ENCODE measurements at regions not wholly inside any gene's neighbourhood (a gene's known extent, or its start where the extent isn't known, plus 50 kb on each side); places are given as distances from the start of the nearest gene placed in this dataset.
"Not testable (repeated sequence)": the region's sequence is repeated elsewhere in the genome, so short reads cannot be mapped to it uniquely, and the experiment has no call there.

DNA sequence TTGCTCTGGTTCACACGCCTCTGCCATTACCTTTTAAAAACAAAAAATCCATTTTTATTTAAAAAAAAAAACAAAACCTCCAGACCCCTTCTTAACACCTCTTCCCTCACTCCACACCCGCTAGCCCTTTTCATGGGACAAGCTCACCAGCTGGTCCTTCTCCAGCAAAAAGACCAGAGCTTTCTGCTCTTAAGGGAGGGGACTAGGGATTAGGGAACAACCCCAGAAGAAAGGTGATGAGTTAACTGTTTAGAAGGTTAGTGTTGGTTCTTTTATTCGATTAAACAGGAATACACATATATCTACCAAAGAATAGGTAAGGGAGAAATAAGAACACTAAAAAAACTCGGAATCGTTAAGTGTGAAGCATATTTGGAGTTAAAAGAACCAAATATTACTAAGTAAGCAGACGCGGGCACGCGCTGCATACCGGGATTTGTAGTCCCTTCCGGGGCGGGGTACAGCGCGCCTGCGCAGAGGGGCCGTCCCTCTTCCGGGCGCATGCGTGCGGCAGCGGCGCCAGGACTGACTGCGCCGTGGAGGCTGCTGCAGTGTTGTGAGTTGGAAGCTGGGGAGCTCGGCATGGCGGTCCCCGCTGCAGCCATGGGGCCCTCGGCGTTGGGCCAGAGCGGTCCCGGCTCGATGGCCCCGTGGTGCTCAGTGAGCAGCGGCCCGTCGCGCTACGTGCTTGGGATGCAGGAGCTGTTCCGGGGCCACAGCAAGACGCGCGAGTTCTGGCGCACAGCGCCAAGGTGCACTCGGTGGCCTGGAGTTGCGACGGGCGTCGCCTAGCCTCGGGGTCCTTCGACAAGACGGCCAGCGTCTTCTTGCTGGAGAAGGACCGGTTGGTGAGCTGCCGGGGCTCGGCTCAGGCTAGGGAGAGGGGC, 92.6 kb upstream of the FAM153A start:
- intact Hi-C loops (cut with DNase I); DNase-seq (ENCODE audit: low spot score): not testable (repeated sequence)
- ATAC-seq = peak; percentile 97

GRCh38 chr5:177863822-177864446, 81.2 kb upstream of the FAM153A start:
- ATAC-seq; intact Hi-C loops (cut with DNase I); DNase-seq (ENCODE audit: low spot score): not testable (repeated sequence)

DNA sequence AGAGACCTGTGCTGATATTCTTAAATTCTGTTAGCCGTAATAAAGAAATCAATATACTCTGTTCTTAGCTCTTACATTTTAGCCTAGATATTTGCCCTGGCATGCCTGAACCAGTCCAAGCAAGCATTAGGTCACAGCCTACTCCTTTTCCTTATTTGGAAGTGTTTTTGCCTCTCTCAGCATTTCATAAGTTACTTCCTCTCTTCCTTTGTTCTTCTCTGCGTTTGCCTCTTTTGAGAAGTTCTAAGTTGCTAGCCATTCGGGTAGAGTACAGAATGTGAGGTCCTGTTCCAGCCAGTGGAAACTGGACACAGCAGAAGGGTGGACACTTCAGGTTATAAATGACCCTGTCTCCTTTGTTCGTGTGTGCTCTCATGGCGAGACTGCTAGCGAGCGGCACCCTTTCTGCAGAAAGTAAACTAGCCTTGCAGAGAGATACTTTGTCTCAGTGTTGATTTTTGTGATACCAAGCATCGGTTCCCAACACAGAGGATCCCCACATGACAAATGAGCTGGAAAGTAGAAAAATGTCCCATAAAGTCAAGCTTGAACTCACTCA, 75.0 kb upstream of the FAM153A start:
- intact Hi-C loops (cut with DNase I); DNase-seq (ENCODE audit: low spot score); ATAC-seq: not testable (repeated sequence)

- DNase-seq (ENCODE audit: low spot score); intact Hi-C loops (cut with DNase I); ATAC-seq: not testable (repeated sequence)
Measured at GRCh38 chr5:177856474-177856873, 73.8 kb upstream of the FAM153A start.

DNA sequence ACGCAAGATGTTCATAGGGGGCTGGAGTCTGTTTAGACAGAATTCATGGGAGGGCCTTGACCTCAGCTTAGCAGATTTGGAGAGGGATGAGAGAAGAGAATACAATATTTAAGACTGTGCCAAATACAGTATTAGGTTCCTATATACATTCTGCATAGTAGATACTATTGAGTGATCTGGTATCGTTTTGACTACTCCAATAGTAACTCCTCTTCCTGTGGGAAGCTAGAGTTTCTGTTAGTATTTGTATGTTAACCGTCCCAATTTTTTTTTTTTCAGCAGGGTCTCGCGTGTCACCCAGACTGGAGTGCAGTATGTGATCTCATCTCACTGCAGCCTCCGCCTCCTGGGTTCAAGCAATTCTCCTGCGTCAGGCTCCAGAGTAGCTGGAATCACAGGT, 65.2 kb upstream of the FAM153A start:
- ATAC-seq; intact Hi-C loops (cut with DNase I); DNase-seq (ENCODE audit: low spot score): not testable (repeated sequence)

DNA sequence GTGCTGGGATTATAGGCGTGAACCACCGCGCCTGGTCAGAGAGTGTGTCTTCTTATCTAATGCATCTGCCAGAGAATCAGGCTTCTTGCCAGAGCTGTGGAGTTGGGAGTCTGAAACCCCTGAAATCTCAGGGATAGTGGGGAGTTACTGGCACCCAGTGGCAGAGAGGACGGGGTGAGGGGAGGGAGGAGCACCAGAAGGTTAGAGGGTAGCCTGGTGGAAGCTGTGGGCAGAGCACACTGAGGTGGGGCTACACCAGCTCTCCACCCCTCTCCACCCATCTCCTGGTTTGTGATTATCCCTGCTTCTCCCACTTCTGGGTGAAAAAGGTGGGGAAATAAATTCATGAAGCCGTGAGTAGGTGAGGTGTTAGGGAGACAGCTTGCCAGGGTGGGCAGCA, 63.9 kb upstream of the FAM153A start:
- intact Hi-C loops (cut with DNase I); DNase-seq (ENCODE audit: low spot score): not testable (repeated sequence)
- ATAC-seq = peak; percentile 20

DNA sequence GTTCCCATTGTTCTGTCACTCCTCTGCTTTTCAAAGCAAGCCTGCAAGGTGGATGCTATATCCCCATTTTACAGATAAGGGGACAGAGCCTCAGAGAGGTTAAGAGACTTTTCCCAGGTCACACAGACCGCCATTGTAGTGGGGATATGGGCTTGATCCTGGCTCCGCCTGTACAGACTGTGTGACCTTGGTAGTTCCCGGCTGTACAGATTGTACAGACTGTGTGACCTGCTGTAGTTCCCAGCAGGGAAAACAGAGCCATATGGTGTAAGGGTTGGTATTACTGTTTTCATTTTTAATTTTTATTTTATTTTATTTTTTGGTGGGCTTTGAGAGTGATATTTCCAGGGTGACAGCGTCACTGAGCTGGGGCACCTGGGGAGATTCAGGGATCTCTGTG, 63.2 kb upstream of the FAM153A start:
- DNase-seq (ENCODE audit: low spot score); ATAC-seq; intact Hi-C loops (cut with DNase I): not testable (repeated sequence)

GRCh38 chr5:177836191-177836590, 53.5 kb upstream of the FAM153A start:
- intact Hi-C loops (cut with DNase I); DNase-seq (ENCODE audit: low spot score); ATAC-seq: not testable (repeated sequence)
